NCI-H226 (cell line): ENCODE measurements at regions not wholly inside any gene's neighbourhood (a gene's known extent, or its start where the extent isn't known, plus 50 kb on each side); places are given as distances from the start of the nearest gene placed in this dataset.
"Not testable (repeated sequence)": the region's sequence is repeated elsewhere in the genome, so short reads cannot be mapped to it uniquely, and the experiment has no call there.

Source experiments
- DNase-seq: peaks from one replicate; pipeline ENCODE4 v3.0.0-alpha.2; 2015

GRCh38 chr1:220942278-220942677, 63.0 kb downstream of the HLX start:
- no peak for DNase-seq

DNA sequence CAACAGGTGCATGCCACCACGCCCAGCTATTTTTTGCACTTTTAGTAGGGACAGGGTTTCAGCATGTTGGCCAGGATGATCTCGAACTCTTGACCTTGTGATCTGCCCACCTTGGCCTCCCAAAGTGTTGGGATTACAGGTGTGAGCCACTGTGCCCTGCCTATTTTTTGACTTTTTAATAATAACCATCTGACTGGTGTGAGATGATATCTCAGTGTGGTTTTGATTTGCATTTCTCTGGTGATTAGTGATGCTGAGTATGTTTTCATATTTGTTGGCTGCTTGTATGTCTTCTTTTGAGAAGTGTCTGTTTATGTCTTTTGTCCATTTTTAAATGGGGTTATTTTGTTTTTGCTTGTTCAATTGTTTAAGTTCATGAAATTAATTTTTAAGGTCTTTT, 63.7 kb downstream of the HLX start:
- DNase-seq = not testable (repeated sequence)

DNA sequence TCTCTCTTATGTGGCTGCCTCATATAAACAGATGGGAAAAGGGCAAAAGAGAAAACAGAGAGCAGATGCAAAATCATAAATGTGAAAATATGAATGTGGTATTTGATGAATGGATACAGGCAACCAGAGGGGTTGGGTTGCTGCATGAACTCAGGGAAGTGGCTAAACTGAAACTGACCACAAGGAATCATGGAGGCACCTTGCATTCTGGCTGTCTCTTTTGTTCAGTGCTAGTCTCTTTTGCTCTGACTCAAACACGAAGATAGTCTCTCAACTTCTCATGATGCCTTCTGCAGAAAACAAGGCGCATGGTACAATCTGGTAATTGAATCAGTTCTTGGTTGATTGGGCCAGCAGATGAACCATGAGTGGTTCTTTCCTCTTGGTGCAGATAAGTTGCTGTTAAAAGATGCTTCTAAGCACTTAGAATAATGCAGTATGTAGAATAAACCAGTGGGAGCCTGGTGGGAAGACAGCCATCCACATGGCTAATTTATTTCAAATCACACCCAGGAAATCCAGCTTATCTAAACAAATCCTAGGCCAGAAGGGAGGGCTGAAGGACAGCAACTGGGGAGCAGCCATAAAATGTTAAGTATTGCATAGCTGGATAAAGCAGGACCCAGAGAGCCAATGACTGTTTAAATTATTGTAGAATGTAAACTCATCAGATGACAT, 64.2 kb downstream of the HLX start:
- DNase-seq = no peak

GRCh38 chr1:220950576-220950975, 71.3 kb downstream of the HLX start:
- no peak for DNase-seq

- DNase-seq = no peak
These were observed 73.9 kb downstream of the HLX start for GRCh38 chr1:220952961-220953643.

GRCh38 chr1:220954321-220955075, 75.3 kb downstream of the HLX start:
- DNase-seq = no peak

DNA sequence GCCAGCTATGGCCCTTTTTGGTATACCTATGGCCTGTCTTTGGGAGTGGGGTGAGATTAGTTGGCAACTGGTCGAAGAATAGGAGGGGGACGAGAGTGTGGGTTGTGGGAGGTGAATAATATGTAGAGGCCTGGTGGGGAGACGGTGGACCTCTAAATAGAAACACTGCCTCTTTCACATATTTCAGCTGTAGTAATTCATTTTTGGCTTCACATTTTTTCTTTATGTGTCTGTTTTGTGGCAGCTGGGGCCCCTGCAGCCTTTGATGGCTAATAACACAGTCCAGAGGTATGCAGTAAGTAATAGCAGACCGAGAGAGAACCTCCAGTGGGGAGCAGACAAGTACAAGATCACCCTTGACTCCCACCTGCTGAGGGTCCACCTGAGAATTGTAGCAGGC, 75.9 kb downstream of the HLX start:
- no peak for DNase-seq

- no peak for DNase-seq
These were observed 77.4 kb downstream of the HLX start for GRCh38 chr1:220956501-220957232.

DNA sequence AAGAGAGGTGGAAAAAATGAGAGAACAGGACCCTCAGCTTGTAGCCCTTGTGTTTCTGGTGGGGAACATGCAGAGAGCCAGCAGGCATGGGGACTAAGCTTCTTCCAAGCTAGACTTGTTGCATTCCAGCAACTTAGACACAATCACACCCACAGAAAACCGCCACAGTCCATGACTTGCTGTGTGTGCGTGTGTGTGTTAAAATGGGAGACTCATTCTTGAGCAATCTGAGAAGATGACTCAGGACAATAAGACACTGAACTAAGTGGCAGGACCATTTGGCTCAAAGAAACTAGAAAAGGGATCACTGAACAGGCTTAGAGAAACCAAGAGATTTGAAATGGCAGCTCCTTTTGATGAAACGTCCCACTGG, 78.0 kb downstream of the HLX start:
- peak; percentile 41 for DNase-seq

DNA sequence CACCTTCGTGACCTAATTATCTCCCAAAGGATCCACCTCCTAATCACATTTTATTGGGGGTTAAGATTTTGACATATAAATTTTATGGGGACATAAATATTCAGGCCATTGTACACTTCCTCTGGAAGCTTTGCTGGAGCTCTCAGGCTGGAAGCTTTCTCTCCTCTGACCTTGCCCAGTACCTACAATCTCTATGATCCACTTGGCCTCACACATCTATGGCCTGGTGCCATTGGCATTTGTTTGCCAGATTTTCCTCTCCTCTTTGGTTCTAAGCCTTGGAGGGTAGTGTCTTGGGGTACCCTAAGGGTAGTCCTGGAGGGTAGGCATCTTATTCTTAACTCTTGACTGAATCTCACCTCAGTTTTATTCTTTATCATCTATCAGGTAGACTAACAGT, 79.0 kb downstream of the HLX start:
- DNase-seq = no peak

DNA sequence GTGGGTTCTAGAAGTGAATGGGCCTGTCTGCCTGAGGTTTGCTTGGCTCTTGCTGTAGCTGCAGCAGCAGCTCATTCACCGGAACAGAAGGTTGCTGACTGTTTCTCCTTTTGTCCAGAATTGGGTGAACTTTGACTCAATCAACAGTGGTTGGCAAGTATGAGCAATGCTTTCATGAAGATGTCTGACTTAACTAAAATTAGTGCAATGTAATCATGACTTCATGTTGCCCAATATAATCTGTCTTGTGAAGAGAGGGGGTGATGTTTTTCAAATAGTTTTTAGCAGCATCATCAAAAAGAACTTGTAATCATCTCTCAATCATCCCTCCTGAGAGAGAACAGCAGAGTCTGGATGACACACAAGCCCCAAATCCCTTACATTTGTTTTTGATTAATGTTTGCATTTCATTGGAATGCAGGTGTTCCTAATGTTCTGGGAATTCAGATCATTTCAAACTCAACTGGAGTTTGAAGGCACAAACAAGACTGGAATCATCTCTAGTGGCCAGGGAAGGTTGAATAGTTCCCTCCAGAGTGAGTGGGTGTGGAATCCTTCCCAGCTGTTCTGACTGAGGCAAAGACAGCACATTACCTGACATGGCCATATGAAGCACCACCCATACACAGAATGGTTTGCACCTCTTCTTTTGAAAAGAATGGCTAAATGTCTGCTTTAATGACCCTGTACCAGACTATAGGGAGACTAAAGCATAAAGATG, 82.9 kb downstream of the HLX start:
- peak; percentile 46 for DNase-seq

GRCh38 chr1:220966041-220966440, 86.8 kb downstream of the HLX start:
- DNase-seq = no peak

GRCh38 chr1:220966473-220966872, 87.2 kb downstream of the HLX start:
- DNase-seq = no peak

DNA sequence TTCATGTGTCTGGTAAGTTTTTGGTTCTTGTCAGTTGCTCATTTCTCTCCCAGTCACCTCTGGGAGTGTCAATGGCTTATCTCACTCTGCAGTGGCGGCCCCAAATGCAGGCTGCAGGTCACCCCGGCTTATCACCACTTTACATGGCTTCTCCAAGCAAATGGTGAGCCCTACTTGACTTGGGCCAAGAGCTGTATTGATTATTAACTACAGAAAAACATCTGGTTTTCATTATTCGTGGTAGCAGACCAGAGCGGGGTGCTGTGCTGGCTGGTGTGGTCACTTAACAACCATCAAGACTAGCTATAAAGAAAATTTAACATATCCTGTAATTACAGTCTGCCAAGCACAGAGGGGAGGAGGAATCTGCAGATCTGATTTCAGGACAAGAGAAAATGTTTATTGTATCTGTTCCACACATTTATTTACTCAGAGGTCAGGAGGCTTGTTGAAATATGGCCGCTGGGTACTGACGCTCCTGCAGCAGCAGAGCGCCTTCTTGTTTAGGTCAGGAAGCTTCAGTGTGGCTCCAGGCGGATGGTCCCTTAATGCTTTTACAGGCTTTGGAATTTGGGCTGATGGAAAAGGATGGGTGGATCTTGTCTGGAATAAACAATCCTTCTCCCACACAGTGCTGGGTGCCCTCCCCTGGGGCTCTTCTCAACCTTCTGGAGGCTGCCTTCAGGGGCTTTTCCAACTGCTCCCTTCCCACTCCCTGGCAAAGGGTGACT, 87.8 kb downstream of the HLX start:
- no peak for DNase-seq

DNA sequence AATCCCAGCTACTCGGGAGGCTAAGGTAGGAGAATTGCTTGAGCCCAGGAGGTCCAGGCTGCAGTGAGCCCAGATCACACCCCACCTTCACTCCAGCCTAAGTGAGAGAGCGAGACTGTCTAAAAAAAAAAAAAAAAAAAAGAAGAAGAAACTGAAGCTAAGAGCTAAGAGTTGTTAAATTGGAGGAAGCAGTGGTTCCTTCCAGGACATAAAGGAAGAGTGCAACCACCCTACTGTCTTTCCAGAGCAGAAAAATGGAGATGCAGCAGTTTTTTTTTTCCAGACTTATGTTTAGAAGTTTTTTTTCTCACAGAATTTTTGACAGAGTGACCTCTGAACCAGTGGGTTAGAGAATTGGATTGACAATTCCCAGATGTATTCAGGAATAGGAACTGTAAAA, 88.7 kb downstream of the HLX start:
- DNase-seq = no peak

DNA sequence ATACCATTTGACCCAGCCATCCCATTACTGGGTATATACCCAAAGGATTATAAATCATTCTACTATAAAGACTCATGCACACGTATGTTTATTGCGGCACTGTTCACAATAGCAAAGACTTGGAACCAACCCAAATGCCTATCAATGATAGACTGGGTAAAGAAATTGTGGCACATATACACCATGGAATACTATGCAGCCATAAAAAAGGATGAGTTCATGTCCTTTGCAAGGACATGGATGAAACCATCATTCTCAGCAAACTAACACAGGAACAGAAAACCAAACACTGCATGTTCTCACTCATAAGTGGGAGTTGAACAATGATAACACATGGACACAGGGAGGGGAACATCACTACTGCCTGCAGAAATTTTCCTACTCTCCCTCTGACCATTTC, 90.0 kb downstream of the HLX start:
- DNase-seq = not testable (repeated sequence)

- DNase-seq = no peak
These were observed 91.1 kb downstream of the HLX start for GRCh38 chr1:220970311-220970710.

DNA sequence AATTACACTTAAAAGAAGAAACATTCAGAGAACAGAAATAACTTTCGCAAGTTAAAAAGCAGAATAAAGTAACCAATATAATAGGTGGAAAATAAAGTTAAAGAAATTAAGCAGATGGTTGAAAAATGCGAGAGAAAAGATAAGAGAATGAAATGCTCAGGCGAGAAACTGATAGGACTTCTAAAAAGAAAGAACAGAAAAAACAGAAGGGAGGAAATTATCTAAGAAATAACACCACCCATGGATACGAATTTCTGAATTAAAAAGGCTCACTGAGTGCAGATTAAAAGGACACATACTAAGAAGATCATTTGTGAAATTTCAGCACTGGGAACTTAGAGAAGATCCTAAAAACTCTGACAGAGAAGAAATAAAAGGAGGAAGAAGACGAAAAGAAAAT, 92.0 kb downstream of the HLX start:
- DNase-seq = no peak

DNA sequence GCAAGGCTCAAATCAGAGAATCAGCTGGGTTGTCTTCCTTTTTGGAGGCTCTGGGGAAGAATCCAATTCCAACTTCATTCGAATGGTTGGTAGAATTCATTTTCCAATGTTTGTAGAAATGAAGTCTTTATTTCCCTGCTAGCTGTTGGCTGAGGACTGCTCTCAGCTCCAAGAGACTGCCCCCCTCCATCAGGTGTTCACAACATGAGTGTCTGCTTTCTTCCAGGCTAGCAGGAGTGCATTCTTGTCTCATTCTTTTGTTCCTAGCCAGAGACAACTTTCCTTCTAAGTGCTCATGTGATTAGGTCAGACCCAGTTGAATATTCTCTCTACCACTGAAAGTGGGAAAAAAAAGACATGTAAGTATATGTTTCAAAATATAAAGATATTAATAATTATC, 95.2 kb downstream of the HLX start:
- DNase-seq = no peak

DNA sequence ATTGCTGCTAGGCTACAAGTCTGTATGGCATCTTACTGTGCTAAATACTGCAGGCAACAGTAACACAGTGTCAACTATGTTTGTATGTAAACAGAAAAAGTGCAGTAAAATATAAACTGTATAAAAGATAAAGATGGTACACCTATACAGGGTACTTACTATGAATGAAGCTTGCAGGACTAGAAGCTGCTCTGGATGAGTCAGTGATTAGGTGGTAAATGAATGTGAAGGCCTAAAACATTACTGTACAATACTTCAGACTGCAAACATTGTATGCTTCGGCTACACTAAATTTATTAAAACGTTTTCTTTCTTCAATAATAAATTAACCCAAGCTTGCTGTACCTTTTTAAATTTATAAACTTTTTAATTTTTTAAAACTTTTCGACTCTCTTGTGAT, 97.1 kb downstream of the HLX start:
- no peak for DNase-seq

DNA sequence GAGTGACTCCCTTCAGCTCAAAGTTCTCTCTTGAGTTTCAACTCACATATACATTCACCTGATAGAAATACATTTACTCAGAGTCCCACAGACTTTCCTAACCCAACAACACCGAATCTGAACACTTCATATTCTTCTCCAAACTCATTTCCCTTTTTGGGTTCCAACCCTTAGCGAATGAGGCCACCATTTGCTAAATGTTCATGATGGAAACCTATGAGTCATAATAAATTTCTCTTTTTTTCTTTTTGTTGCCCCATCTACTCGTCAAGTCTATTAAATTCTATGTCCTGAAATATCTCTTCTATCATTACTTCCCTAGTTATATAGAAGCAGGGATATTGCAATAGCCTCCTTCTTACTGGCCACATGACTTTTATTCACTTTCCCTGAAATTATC, 100.1 kb downstream of the HLX start:
- no peak for DNase-seq

DNA sequence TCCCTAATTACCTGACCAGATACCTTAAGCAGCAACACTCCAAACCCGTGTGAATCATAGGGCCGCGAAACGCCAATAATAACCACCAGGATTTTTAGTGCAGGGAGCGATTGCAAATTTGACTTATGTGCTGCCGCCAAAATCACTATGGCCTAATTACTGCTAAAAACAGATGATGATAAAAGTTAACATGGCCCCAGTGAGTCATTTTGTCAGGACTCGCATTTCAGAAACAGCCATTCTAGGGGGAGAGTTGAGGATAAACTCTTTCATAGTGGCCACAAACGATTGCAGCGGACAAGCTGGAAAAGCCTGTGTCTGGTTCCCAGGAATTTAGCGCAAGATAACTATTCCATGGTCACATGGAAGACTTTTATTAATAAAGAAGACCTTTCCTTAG, 103.4 kb downstream of the HLX start:
- DNase-seq = no peak
